ENCODE measurements at regions not wholly inside any gene's neighbourhood (a gene's known extent, or its start where the extent isn't known, plus 50 kb on each side); places are given as distances from the start of the nearest gene placed in this dataset.

DNA sequence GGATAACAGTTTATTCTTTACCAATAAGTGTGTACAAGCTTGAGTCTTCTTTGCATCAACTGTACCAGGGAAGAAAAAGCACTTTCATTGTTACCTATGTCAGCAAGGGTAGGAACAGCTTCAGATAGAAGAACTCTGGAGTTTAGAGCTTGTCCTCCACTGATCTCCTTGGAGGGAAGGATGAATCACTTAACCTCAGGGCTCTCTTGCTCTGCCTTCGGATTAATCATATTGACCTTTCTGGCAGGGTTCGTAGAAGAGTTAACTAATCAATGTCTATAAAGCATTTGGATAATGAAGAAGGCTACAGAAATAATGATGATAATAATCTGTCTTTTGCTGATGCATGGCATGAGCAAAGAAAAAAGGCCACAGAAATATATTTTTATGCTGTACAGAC, 339.5 kb upstream of the TPK1 start:
- TF ChIP-seq, protein P1, sequence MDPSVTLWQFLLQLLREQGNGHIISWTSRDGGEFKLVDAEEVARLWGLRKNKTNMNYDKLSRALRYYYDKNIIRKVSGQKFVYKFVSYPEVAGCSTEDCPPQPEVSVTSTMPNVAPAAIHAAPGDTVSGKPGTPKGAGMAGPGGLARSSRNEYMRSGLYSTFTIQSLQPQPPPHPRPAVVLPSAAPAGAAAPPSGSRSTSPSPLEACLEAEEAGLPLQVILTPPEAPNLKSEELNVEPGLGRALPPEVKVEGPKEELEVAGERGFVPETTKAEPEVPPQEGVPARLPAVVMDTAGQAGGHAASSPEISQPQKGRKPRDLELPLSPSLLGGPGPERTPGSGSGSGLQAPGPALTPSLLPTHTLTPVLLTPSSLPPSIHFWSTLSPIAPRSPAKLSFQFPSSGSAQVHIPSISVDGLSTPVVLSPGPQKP (IDR thresholded peaks at IDR 0.05; ENCODE audit: low read depth, low read length), result no peak
- TF ChIP-seq RNF2 (IDR thresholded peaks at IDR 0.05; ENCODE audit: borderline replicate concordance, low read depth) (no peak), HDAC2 (IDR thresholded peaks at IDR 0.05) (no peak), TP53 (CRISPR knock-in tag; IDR thresholded peaks at IDR 0.05) (no peak), EP300 (IDR thresholded peaks at IDR 0.05) (no peak), ZFP36 (IDR thresholded peaks at IDR 0.05; ENCODE audit: borderline replicate concordance, partially characterized antibody) (no peak)
- TF ChIP-seq, protein P2, sequence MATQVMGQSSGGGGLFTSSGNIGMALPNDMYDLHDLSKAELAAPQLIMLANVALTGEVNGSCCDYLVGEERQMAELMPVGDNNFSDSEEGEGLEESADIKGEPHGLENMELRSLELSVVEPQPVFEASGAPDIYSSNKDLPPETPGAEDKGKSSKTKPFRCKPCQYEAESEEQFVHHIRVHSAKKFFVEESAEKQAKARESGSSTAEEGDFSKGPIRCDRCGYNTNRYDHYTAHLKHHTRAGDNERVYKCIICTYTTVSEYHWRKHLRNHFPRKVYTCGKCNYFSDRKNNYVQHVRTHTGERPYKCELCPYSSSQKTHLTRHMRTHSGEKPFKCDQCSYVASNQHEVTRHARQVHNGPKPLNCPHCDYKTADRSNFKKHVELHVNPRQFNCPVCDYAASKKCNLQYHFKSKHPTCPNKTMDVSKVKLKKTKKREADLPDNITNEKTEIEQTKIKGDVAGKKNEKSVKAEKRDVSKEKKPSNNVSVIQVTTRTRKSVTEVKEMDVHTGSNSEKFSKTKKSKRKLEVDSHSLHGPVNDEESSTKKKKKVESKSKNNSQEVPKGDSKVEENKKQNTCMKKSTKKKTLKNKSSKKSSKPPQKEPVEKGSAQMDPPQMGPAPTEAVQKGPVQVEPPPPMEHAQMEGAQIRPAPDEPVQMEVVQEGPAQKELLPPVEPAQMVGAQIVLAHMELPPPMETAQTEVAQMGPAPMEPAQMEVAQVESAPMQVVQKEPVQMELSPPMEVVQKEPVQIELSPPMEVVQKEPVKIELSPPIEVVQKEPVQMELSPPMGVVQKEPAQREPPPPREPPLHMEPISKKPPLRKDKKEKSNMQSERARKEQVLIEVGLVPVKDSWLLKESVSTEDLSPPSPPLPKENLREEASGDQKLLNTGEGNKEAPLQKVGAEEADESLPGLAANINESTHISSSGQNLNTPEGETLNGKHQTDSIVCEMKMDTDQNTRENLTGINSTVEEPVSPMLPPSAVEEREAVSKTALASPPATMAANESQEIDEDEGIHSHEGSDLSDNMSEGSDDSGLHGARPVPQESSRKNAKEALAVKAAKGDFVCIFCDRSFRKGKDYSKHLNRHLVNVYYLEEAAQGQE (IDR thresholded peaks at IDR 0.05), result no peak
- TF ChIP-seq, protein P3, sequence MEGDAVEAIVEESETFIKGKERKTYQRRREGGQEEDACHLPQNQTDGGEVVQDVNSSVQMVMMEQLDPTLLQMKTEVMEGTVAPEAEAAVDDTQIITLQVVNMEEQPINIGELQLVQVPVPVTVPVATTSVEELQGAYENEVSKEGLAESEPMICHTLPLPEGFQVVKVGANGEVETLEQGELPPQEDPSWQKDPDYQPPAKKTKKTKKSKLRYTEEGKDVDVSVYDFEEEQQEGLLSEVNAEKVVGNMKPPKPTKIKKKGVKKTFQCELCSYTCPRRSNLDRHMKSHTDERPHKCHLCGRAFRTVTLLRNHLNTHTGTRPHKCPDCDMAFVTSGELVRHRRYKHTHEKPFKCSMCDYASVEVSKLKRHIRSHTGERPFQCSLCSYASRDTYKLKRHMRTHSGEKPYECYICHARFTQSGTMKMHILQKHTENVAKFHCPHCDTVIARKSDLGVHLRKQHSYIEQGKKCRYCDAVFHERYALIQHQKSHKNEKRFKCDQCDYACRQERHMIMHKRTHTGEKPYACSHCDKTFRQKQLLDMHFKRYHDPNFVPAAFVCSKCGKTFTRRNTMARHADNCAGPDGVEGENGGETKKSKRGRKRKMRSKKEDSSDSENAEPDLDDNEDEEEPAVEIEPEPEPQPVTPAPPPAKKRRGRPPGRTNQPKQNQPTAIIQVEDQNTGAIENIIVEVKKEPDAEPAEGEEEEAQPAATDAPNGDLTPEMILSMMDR (IDR thresholded peaks at IDR 0.05), result no peak

Data from A549 (cell line).